ENCODE measurements at regions not wholly inside any gene's neighbourhood (a gene's known extent, or its start where the extent isn't known, plus 50 kb on each side); places are given as distances from the start of the nearest gene placed in this dataset.
"Not testable (repeated sequence)": the region's sequence is repeated elsewhere in the genome, so short reads cannot be mapped to it uniquely, and the experiment has no call there.

DNA sequence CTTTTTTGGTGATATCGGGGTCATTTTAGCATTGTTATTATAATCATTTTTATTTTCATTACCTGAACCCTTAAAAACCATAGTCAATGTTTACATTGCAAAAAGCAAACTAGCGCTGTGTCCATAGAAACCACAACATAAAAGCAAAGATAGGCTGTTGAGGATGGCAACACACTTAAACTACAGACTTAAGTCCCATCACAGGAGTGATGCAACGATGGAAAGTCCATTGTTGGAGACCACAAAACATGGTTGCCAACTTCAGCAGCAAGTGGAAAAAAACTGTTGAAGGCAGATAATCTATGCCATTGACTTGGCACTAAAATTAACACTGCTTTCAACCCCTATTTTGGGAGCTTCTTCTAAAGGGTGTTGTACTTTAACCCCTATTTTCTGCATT, 398.8 kb upstream of the IGFBP3 start:
- DNase-seq: no peak

DNA sequence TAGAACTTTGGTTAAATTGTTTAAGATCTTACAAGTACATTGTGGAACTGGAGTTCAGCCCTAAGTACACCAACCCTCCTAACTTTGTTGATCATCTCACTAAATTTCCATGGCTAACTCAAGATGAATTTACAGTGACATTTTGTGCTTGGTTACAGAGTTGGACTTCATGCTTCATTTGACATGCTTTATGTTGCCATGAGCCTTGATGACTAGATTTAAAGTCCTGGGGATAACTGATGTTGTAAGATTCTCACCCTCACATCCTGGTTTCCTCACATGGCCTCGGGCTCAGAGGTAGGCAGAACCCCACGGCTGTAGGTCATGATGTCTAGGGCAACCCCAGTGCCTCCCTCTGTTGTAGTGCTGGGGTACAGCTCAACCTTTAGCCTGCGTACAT, 397.2 kb upstream of the IGFBP3 start:
- DNase-seq: no peak

DNA sequence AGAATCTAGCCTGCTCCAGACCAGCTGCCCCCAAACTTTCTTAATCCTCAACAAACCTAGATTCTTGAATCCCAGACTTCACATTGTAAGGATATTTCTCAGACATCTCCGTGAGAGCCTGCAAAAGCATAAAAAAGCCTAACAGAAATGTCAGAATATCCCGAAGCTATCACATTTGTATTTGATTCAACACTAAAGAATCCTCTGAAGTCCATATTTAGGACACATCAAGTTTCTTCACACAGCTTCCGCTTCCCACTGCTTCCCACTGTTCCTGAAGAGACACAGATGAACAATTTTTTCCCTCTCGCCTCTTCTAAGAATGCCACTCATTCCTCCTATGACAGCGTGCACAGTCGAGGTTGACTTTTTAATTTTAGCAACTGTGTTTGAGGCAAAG, 396.2 kb upstream of the IGFBP3 start:
- no peak for DNase-seq

DNA sequence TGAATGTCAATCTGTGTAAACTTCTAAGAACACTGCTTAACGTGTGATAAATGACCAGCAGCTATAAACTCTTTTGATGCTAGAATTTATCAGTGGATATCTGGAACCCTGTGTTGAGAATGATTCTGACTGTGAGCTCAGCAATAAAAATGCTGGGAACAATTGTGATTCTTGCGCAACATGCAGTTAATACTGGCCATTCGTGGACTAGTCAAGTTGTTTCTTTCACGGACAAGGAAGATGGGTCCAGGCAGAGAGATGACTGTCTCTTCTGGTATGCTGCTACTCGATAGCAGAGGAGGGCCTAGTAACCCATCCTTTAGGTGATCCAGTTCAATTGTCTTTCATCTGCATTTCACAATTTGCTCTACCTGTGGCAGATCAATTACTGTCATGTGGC, 394.8 kb upstream of the IGFBP3 start:
- DNase-seq: no peak

DNA sequence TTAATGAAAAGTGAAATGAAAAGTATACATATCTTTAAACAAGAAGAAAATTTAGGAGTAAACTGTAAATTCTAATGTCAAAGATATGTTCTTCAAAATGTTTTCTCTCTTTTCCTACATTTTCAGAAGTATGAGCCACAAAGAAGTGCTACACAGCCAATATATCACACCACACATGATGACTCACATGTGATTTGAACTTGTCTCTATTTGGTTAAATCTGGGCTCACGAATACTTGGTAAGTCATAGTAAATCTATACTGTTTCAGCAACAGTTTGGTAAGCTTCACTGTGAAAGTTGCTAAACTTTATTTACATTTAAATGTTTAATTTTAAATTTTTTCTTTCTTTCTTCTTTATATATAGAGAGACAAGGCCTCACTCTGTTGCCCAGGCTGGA, 380.6 kb upstream of the IGFBP3 start:
- no peak for DNase-seq

DNA sequence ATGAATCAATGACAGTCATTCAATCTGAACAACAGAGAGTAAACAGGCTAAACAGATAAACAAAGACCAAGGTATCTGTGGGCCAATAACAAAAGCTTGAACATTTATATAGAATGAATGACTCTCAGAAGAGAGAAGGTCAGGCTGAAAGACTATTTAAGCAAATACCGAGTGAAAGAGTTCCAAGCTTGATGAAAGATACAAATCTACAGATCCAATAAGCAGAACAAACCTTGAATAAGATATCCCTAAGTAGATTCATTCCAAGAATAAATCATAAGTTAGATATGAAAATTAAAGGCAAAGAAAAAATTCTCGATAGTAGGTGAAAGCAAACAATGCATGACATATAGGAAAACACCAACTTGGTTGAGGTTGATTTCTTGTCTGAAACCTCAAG, 376.4 kb upstream of the IGFBP3 start:
- DNase-seq: no peak

DNA sequence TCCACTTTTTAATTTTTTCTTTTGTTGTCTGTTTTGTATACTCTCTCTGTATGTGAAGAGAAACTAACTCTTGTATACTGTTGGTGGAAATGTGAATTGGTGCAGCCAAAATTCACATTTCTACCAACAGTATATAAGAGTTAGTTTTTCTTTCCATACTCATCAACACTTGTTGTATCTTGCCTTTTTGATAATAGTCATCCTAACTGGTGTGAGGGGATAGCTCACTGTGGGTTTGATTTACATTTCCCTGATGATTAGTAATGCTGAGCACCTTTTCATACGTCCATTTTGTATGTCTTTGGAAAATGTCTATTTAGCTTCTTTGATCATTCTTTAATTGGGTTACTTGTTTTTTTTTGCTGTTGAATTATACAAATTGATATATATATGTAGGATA, 375.5 kb upstream of the IGFBP3 start:
- no peak for DNase-seq

DNA sequence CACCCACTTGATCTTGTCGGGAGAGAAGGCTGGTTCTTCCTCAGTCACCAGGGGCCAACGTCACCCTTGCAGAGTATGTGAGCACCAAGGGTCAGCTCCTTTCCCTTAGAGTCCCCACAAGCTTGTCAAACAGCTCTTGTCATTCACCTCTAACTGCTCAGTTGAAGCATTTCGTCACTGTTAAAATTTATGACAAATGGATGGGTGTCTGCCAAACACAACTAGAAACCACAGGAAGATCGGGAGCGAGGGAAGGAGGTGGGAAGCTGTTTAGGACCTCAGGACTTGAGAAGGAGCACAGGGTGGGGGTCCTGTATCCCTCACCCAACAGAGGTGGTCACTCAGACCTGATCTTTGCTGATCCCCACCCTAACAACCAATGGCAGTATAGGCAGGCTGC, 373.3 kb upstream of the IGFBP3 start:
- no peak for DNase-seq

DNA sequence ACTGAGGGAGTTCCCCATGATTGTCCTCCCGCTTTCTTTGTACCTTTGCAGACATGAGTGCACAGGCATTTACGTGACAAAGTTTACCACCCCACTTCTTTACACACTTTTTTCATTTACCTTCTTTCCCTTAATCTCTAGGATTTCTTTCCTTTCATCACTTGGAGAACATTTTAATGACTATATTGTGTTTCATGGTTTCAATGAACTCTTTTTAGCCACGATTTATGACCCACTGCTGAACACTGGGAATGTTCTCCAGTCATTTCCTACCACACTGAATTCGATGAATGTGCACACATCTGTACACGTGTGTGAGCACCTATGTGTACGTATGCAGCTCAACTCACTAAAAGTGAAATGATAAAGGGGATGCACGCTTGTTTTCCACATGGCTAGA, 371.7 kb upstream of the IGFBP3 start:
- no peak for DNase-seq

DNA sequence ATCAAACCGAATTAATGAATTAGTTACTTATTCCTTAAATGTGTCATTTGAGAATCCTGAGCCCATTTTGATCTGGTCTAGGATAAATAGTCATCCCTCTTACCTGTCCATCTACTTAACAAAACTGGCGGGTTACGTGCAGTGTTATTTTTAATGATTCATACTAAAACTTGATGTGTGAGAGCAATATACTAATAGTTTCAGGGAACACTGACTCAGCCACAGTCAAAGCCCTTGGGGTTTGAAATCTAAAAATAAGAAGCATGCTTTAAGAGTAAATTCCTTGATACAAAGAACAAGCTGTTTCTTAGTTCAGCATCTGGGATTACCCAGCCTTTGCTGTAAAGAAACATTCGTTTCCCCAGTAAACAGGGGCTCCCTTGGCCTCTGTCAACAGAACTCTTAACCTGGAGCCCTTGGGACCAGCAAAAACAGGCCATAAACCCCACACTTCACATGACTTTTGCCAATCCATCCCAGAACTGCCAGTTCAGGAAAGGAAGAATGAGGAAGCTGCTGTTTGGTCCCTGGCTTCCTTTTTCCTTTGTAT, 370.6 kb upstream of the IGFBP3 start:
- no peak for DNase-seq

DNA sequence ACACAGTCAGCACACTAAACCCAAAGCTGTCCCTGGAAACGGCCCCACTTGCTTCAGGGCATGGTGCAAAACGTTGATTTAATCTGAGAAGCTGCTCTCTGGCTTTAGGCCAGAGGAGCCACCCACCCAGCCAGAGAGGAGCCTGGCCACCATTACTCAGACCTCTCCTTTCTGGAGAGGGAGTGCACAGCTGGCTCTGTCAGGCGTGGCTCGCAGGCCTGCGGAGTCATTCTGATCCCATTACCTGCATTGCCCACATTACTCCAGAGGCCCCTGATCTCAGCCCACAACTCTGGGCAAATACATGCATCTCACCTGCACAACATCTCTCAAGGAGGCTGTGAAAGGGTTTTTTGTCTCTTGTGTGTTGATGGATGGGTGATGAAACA, 370.0 kb upstream of the IGFBP3 start:
- DNase-seq: no peak

DNA sequence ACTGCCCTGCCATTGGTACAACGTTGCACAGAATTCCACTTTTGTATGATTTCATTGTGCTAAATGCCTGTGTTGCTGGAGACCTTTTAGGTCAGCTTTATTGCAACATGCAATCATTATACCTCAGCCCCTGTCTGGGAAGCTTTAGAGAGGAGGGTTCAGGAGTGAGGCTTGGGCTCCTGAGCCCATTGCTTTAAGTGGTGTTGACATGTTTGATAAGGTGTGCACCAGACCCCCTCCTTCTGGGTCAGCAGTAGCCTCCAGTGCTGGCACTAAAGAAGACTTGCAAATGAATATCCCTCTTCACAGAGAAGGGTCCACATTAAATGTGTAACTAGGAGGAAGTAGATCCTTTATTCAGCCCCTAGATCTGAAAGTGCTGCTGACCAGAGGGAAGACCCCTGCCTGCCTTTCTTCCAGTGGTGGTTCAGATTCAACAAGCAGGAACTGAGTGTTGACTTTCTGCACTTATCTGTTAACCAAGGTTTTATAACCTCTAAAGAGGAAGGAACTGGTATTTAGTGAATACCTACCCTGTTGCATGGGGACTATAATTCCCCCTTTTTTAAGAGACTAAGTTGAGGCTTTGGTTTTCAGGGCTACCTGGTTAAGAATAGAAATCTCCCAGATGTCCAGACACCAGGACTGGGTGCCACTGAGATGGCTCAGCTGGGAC, 369.4 kb upstream of the IGFBP3 start:
- DNase-seq: no peak

DNA sequence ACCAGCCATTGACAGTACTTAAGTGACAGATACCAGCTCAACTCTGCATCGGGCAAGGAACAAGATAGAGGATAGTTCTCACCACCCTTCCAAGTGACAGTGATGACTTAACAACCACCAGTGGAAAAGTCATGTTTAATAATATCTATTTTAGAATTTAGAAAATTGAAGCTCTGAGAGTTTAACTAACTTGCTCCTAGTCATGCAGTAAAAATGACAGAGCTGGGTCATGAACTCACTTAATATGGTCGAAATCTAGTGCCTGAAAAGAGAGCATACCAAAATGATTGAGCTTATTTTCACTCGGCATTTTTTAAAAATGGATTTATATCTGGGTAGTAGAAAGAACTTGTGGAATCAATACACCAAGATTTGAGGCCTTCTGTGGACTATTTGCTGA, 367.8 kb upstream of the IGFBP3 start:
- no peak for DNase-seq

DNA sequence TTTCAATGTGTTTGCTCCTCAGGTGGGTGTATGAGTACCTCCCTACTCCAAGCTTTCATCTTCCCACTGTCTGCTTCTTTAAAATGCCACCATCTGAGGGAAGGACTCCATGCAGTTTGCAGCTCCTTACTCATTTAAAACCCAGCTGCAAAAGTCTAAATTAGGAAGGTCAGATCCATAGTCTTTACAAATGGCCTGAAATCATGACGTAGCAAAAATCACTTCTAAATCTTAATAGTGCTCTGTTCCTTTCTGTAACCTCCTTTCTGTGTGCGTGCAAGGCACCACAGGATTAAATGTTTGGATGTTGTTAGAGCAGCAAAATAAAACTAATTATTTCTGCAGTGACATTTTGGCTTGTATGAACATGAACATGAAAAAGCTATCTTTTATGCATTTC, 366.9 kb upstream of the IGFBP3 start:
- DNase-seq: no peak

DNA sequence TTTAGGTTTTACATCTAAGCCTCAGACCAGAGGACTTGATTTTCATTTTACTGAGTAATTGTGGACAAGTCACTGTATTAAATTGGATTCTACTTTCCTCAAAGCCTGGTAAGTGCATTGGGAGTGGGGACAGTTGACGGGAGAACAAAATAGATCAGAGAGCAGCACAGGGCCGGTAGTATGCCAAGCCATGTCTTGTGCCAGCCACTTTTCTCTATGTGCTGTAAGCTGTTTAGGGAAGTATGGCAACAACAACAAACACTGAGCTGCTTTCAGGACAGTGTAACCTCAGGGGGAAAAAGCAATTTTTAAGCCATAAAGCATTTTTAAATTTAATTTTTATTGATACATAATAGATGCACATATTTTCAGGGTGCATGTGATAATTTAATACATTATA, 365.9 kb upstream of the IGFBP3 start:
- DNase-seq: no peak

DNA sequence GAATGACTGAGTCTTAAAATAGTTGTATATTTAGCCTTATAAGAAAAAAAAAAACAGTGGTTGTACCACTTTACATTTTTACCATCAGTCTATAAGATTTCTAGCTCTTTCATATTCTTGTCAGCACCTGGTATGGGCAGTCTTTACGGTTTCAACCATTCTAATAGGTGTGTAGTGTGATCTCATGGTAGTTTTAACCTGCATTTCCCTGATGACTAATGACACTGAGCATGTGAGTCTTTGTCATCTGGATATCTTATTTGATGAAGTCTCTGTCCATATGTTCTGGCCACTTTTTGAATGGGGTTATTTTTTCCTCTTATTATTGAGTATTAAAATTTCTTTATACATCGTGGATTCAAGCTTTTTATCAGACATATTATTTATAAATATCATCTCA, 365.3 kb upstream of the IGFBP3 start:
- no peak for DNase-seq

DNA sequence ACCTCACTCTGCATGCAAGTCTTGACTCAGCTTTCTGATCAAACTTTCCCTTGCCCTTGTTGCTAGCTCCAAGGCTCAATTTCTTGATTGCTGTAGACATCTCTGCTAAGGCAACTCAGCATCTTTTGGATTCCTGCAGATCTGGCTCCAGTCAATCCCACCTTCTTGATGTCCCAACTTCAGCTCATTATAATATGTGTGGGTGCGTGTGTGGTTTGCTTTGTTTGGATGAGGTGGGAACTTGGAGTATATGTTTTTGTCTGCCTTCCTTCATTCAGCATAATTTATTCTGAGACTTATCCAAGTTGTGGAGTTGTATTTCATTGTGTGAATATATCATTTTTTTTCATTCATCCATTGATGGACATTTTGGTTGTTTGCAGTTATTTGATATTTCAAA, 364.8 kb upstream of the IGFBP3 start:
- no peak for DNase-seq

DNA sequence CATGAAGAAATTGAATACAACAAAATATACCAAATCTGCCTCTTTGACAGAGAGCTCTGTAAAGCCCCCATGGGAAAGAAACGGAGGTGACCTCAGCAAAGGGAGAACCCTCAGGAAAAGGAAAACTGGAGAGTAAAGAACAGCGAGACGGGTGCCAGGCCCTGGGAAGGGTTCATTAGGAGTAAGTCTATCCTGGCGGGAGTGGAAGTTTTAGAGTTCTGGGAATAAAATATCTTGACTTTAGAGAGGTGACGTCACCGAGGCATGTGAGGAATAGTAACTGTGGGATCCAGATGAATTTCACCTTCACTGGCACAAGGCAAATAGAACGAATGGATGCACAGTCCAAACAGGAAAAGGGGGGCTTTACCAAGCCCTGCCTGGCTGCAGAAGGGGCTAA, 362.8 kb upstream of the IGFBP3 start:
- no peak for DNase-seq

DNA sequence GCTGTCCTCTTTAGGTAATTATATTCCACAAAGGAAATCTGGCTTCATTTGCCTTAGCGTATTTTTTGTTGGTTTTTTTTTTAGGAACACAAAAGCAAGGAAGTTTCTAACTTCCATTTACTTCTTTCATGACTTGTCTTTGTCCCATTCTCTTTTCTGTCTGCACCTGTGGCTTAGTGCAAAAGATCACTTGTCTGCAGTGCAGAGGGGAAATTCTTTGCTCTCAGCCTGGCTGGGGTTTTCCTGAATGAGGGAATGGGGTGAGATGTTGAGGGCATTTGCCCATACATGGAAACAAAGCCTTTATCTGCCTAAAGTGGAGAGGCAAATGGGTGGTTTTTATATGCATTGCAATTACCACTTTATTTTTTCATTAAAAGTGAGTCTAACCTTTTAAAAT, 361.1 kb upstream of the IGFBP3 start:
- DNase-seq: no peak

DNA sequence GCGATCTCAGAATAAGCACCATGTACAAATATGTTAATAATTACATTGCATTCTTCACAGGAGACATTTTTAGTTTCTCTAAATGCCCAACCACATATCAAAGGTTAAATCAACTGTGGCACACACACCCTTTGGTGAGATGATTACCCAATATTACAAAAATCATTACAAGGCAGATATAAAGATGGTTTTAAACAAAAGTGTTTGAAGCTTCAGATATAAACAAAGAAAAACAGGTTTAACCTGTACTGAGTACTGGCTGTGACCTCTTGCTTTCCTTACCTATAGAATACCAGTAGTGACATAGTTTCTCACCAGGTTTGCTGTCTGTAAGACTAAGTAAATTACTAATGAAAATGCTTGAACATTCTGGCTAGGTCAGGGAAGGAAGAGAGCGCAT, 360.0 kb upstream of the IGFBP3 start:
- DNase-seq: no peak

DNA sequence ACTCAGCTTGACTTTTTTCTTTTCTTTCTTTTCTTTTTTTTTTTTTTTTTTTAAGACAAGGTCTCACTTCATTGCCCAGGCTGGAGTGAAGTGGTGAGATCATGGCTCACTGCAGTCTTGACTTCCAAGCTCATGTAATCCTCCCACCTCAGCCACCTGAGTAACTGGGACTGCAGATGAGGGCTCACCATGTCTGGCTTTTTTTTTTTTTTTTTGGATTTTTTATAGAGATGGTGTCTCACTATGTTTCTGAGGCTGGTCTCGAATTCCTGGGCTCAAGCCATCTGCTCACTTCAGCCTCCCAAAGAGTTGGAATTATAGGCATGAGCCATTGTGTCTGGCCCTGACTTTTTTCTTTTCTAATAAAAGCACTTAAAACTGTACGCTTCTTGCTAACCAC, 358.2 kb upstream of the IGFBP3 start:
- DNase-seq: no peak

DNA sequence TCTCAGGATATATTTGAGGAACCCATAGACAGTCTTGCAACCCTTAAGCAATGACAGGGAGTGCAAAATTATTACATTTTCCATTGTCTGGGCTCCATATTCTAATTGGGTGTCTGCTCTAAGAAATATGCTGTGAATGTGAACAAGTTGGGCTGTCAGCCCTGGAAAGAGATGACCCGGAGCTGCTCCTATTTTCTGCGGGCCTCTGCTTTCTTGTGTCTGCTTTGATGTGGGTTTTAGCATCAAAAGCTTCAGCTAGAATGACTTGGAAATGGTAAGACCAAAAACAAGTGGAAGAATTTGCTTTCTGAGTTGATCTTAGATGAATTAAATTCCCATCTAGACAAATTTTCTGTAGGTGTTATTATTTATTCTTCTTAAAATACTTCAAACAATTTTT, 343.6 kb upstream of the IGFBP3 start:
- no peak for DNase-seq

DNA sequence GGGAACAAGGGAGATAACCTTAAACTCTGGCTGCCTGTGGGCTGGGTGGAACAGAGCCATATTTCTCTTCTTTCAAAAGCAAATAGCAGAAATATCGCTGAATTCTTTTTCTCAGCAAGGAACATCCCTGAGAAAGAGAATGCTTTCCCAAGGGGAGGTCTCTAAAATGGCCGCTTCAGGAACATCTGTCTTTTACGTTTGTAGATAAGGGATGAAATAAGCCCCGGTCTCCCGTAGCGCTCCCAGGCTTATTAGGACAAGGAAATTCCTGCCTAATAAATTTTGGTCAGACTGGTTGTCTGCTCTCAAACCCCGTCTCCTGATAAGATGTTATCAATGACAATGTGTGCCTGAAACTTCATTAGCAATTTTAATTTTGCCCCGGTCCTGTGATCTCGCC, 340.6 kb upstream of the IGFBP3 start:
- not testable (repeated sequence) for DNase-seq

DNA sequence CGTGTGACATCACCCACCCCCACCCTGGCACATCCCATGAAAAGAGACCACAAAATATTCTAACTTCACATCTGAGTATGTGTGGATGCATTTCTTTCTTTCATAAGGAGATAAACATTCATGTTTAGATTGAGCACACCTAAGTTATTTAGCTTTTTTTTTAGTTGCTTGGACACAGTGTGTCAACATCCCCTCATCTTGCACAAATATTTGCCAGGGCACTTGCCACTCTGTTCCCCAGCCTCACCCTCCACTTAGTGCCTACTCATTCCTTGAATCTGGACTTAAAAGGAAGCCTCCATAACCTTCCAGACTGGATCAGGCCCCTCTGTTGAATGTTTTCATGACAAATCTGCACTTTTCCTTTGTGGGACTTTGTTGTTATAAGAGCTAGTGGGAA, 338.9 kb upstream of the IGFBP3 start:
- no peak for DNase-seq

DNA sequence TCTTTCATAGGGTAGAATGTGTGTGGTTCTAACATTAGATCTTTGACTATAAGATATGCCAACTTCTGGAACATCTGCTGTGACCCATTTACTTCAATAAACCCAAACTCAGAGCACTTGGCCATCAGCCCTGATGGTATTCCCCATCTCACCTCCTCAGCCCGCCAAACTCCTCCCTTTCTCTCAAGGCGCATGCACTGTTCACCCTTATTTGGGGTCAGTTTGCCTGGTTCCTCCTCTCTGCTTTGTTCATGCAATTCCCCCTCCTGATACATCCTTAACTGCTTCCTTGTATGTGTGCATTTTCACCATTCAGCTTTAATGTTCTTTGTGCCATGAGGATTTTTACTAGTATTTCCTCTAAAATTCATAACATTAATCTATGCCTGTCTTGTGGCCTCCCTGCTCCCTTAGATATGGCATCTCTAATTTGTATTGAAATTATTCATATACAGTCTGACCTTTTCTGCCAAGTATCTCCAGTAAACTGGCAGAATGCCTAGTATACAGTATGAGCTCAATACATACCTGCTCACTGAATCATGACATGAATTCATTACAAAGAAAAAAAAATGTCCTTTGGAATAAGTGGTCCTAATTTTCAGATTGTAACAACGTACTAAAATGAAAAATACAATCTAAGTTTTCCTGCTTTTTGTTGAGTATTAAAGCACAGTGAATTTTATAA, 336.8 kb upstream of the IGFBP3 start:
- no peak for DNase-seq
